H9 (cell line): ENCODE measurements at regions not wholly inside any gene's neighbourhood (a gene's known extent, or its start where the extent isn't known, plus 50 kb on each side); places are given as distances from the start of the nearest gene placed in this dataset.

Experiments
- DNase-seq: peaks from one replicate; pipeline ENCODE4 v3.0.0-alpha.2; 2017
- H2AFZ ChIP-seq: one replicate; pipeline ENCODE4 v1.6.1; 2013; ENCODE audit warnings: mild to moderate bottlenecking, low read length, control low read depth, moderate library complexity
- H2AK5ac ChIP-seq: 2 replicates; pipeline ENCODE4 v1.6.1; 2013; ENCODE audit warnings: low read length, control low read depth, mixed read lengths; ENCODE audit not compliant: insufficient read length
- H2BK120ac ChIP-seq: one replicate; pipeline ENCODE4 v1.6.1; 2013; ENCODE audit warnings: low read depth, mild to moderate bottlenecking, low read length, control low read depth, inconsistent platforms; ENCODE audit not compliant: poor library complexity, severe bottlenecking
- H2BK12ac ChIP-seq: 2 replicates; pipeline ENCODE4 v1.6.1; 2013; ENCODE audit warnings: low read length, control low read depth, mixed read lengths, low read depth; ENCODE audit not compliant: insufficient read length
- H2BK15ac ChIP-seq: 2 replicates; pipeline ENCODE4 v1.6.1; 2013; ENCODE audit warnings: low read depth, low read length, control low read depth
- H2BK20ac ChIP-seq: one replicate; pipeline ENCODE4 v1.6.1; 2013; ENCODE audit warnings: low read depth, mild to moderate bottlenecking, low read length, control low read depth, inconsistent platforms; ENCODE audit not compliant: poor library complexity, severe bottlenecking
- H2BK5ac ChIP-seq: 2 replicates; pipeline ENCODE4 v1.6.1; 2013; ENCODE audit warnings: low read length, control low read depth, mixed read lengths; ENCODE audit not compliant: insufficient read length
- H3K14ac ChIP-seq: 2 replicates; pipeline ENCODE4 v1.6.1; 2013; ENCODE audit warnings: low read length, control low read depth; ENCODE audit not compliant: insufficient read depth
- H3K18ac ChIP-seq: 2 replicates; pipeline ENCODE4 v1.6.1; 2013; ENCODE audit warnings: low read depth, mild to moderate bottlenecking, mixed read lengths, low read length, control low read depth; ENCODE audit not compliant: insufficient read length
- H3K23ac ChIP-seq: 2 replicates; pipeline ENCODE4 v1.6.1; 2013; ENCODE audit warnings: low read length, control low read depth, mixed read lengths, low read depth; ENCODE audit not compliant: insufficient read length
- H3K23me2 ChIP-seq: 2 replicates; pipeline ENCODE4 v1.6.1; 2013; ENCODE audit warnings: low read depth, mild to moderate bottlenecking, mixed read lengths, low read length, control low read depth; ENCODE audit not compliant: insufficient read length, poor library complexity, severe bottlenecking
- H3K27ac ChIP-seq: 2 replicates; pipeline ENCODE4 v1.5.1; 2013; ENCODE audit warnings: low read length, control low read depth, mixed read lengths, low read depth; ENCODE audit not compliant: insufficient read length
- H3K27me3 ChIP-seq: 2 replicates; pipeline ENCODE4 v1.6.1; 2013; ENCODE audit warnings: low read length, control low read depth, inconsistent platforms; ENCODE audit not compliant: insufficient read depth
- H3K4ac ChIP-seq: 2 replicates; pipeline ENCODE4 v1.6.1; 2013; ENCODE audit warnings: low read depth, mild to moderate bottlenecking, control low read depth, inconsistent platforms, low read length, moderate library complexity
- H3K4me1 ChIP-seq: 2 replicates; pipeline ENCODE4 v1.6.1; 2013; ENCODE audit warnings: low read length, control low read depth, inconsistent platforms; ENCODE audit not compliant: insufficient read depth
- H3K4me2 ChIP-seq: 2 replicates; pipeline ENCODE4 v1.6.1; 2013; ENCODE audit warnings: low read length, control low read depth, mixed read lengths; ENCODE audit not compliant: insufficient read length, insufficient read depth
- H3K56ac ChIP-seq: 2 replicates; pipeline ENCODE4 v1.6.1; 2013; ENCODE audit warnings: low read depth, mild to moderate bottlenecking, mixed read lengths, low read length, control low read depth; ENCODE audit not compliant: insufficient read length
- H3K79me1 ChIP-seq: 2 replicates; pipeline ENCODE4 v1.6.1; 2013; ENCODE audit warnings: low read depth, mild to moderate bottlenecking, moderate library complexity, low read length, control low read depth, inconsistent platforms; ENCODE audit not compliant: insufficient read depth, poor library complexity, severe bottlenecking
- H3K79me2 ChIP-seq: 2 replicates; pipeline ENCODE4 v1.6.1; 2013; ENCODE audit warnings: low read length, control low read depth, inconsistent platforms; ENCODE audit not compliant: insufficient read depth
- H3K9ac ChIP-seq: 2 replicates; pipeline ENCODE4 v1.6.1; 2013; ENCODE audit warnings: low read length, control low read depth, mixed read lengths; ENCODE audit not compliant: insufficient read length; ENCODE audit errors: extremely low read depth
- H3K9me3 ChIP-seq: one replicate; pipeline ENCODE4 v1.6.1; 2013; ENCODE audit warnings: low read depth, low read length, inconsistent platforms; ENCODE audit not compliant: control insufficient read depth
- H3T11ph ChIP-seq: one replicate; pipeline ENCODE4 v1.6.1; 2013; ENCODE audit warnings: mild to moderate bottlenecking, low read length, control low read depth, inconsistent platforms
- H4K20me1 ChIP-seq: one replicate; pipeline ENCODE4 v1.6.1; 2013; ENCODE audit not compliant: control insufficient read depth, insufficient read length, insufficient read depth
- H4K5ac ChIP-seq: 2 replicates; pipeline ENCODE4 v1.6.1; 2013; ENCODE audit warnings: low read depth, mild to moderate bottlenecking, mixed read lengths, low read length, control low read depth; ENCODE audit not compliant: insufficient read length
- H4K8ac ChIP-seq: replicated peaks from 2 replicates; pipeline ENCODE4 v1.6.1; 2013; ENCODE audit warnings: low read length, control low read depth, mixed read lengths, low read depth; ENCODE audit not compliant: insufficient read length
- H4K91ac ChIP-seq: 2 replicates; pipeline ENCODE4 v1.6.1; 2013; ENCODE audit warnings: low read depth, mild to moderate bottlenecking, moderate library complexity, mixed read lengths, low read length, control low read depth; ENCODE audit not compliant: insufficient read length
- H3K27ac Mint-ChIP-seq, 3 experiments: 2 replicates in 2 of 3; 3 replicates in 1 of 3; pipeline ENCODE4 v1.8.0; 2020 to 2021; ENCODE audit warnings: mixed read lengths in 3 of 3, mild to moderate bottlenecking in 1 of 3, moderate library complexity in 1 of 3
- H3K27me3 Mint-ChIP-seq: 2 replicates; pipeline ENCODE4 v1.8.0; 2021; ENCODE audit warnings: low read depth, mild to moderate bottlenecking, moderate library complexity, mixed read lengths
- H3K36me3 Mint-ChIP-seq, 3 experiments: 2 replicates in 2 of 3; 3 replicates in 1 of 3; pipeline ENCODE4 v1.8.0; 2020 to 2021; ENCODE audit warnings: low read depth in 3 of 3, mixed read lengths in 3 of 3; ENCODE audit not compliant: insufficient read depth in 1 of 3
- H3K4me1 Mint-ChIP-seq, 2 experiments: 2 replicates each; pipeline ENCODE4 v1.8.0; 2020; ENCODE audit warnings: mixed read lengths in 2 of 2
- H3K4me3 Mint-ChIP-seq, 2 experiments: 2 replicates in 1 of 2; 3 replicates in 1 of 2; pipeline ENCODE4 v1.8.0; 2020 to 2021; ENCODE audit warnings: mild to moderate bottlenecking in 2 of 2, mixed read lengths in 2 of 2, moderate library complexity in 1 of 2
- H3K9me3 Mint-ChIP-seq, 2 experiments: 2 replicates in 1 of 2; 3 replicates in 1 of 2; pipeline ENCODE4 v1.8.0; 2020; ENCODE audit warnings: mild to moderate bottlenecking in 2 of 2, mixed read lengths in 2 of 2, moderate library complexity in 1 of 2
- WGBS: extraction: QIAGEN DNeasy Blood & Tissue Kit; methylation state at CpG from one replicate; pipeline ENCODE4 v1.1.7; 2013; ENCODE audit warnings: missing lambda C conversion rate, low lambda C conversion rate, mixed read lengths; ENCODE audit not compliant: insufficient read length; ENCODE audit errors: extremely low coverage; 5-methylcytosine and 5-hydroxymethylcytosine counted together
- TF ChIP-seq, protein P1 (sequence below): fragments of 200-600 bp; sonication (generic); conservative IDR thresholded peaks from 3 replicates; pipeline ENCODE4 v1.8.0; 2021; ENCODE audit warnings: antibody characterized with exemption, mild to moderate bottlenecking

DNA sequence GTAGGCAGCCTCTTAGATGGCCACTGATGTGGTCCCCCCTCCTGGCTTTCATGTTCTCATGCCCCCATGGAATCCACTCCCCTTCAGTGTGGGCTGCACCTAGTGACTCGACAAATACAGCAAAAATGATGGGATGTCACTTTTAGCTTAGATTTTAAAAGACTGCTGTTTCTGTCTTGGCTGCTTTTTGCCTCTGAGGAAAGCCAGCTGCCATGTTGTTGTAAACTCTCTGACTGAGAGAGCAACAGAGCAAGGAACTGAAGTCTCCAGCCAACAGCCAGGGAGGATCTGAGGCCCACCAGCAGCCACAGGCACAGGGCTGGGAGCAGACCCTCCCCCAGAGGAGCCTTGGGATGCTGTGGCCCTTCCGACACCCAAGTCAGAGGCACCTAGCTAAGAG lies 60.6 kb upstream of the MARCHF10 start:
- Mint-ChIP-seq H3K4me1 (peaks cover 15 to 17% of the 10 kb centered on the region in 2 experiments), H3K9me3 (no peaks in the 10 kb centered on the region), H3K36me3 (no peaks in the 10 kb centered on the region), H3K27ac (no peak overlapping the region), H3K27me3 (peaks cover 6% of the 10 kb centered on the region), H3K4me3 (no peak overlapping the region)
- Histone ChIP-seq H3K56ac (no peak overlapping the region), H3K14ac (no peak overlapping the region), H3K4me1 (0 out of 2 replicates have a peak, but pooled peaks cover 3% of the 10 kb centered on the region), H2AFZ (no peak overlapping the region), H3K4me2 (no peak overlapping the region), H3T11ph (no peak overlapping the region), H2BK120ac (no peak overlapping the region), H2AK5ac (no peak overlapping the region), H2BK5ac (no peak overlapping the region), H3K79me2 (no peaks in the 10 kb centered on the region), H3K27me3 (no peaks in the 10 kb centered on the region), H3K18ac (no peak overlapping the region), H4K8ac (no peak overlapping the region), H3K27ac (no peak overlapping the region), H4K20me1 (no peaks in the 10 kb centered on the region), H4K5ac (no peak overlapping the region), H3K79me1 (no peaks in the 10 kb centered on the region), H3K9ac (no peak overlapping the region), H4K91ac (no peak overlapping the region), H2BK20ac (no peak overlapping the region), H2BK12ac (no peak overlapping the region), H3K9me3 (no peaks in the 10 kb centered on the region), H2BK15ac (no peak overlapping the region), H3K23ac (no peak overlapping the region), H3K4ac (no peak overlapping the region), H3K23me2 (no peaks in the 10 kb centered on the region)
- DNase-seq, result no peak
- no CpG with 5 or more reads among the region's 2 CpGs for WGBS
- TF ChIP-seq, protein P1, sequence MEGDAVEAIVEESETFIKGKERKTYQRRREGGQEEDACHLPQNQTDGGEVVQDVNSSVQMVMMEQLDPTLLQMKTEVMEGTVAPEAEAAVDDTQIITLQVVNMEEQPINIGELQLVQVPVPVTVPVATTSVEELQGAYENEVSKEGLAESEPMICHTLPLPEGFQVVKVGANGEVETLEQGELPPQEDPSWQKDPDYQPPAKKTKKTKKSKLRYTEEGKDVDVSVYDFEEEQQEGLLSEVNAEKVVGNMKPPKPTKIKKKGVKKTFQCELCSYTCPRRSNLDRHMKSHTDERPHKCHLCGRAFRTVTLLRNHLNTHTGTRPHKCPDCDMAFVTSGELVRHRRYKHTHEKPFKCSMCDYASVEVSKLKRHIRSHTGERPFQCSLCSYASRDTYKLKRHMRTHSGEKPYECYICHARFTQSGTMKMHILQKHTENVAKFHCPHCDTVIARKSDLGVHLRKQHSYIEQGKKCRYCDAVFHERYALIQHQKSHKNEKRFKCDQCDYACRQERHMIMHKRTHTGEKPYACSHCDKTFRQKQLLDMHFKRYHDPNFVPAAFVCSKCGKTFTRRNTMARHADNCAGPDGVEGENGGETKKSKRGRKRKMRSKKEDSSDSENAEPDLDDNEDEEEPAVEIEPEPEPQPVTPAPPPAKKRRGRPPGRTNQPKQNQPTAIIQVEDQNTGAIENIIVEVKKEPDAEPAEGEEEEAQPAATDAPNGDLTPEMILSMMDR, result no peak
